Epithelial cell of prostate (primary cell): ENCODE measurements at regions not wholly inside any gene's neighbourhood (a gene's known extent, or its start where the extent isn't known, plus 50 kb on each side); places are given as distances from the start of the nearest gene placed in this dataset.
A peak's percentile ranks its signal among the peaks of the same experiment; 100 is the strongest.

Experiments used
- DNase-seq: peaks from one replicate; pipeline ENCODE4 v3.0.0-alpha.2; 2011; ENCODE audit warnings: low read depth, low spot score
- H3K27ac ChIP-seq: fragments of 450-650 bp; 2 replicates; pipeline ENCODE4 v1.5.1; 2017; ENCODE audit warnings: mild to moderate bottlenecking

- peak; percentile 78 for DNase-seq
- peak overlapping the region; percentile 74 for H3K27ac ChIP-seq
Observed at GRCh38 chr14:98234208-98234607, 1037.8 kb downstream of the BCL11B start.

DNA sequence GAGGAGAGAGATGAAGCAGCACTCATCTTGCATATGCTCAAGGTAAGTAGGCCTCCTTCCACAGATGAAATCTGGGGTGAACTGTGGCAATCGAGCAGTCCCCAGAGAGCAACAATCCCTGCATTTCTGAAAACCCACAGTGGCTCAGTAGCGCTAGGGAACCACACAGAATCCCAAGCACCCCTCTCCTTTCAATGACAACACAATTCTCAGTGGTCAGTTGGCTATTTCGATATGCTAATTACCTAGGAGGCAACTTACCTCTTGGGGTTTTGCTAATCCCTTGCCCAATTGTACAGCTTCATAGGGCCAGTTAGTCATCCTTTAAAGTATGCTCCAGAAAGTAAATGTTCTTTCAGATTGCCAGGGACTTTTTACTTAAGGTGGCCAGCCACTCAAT is 1035.7 kb downstream of the BCL11B start:
- H3K27ac ChIP-seq: no peak overlapping the region
- DNase-seq: no peak

GRCh38 chr14:98237939-98238338 is 1034.1 kb downstream of the BCL11B start:
- H3K27ac ChIP-seq: no peak overlapping the region
- no peak for DNase-seq

DNA sequence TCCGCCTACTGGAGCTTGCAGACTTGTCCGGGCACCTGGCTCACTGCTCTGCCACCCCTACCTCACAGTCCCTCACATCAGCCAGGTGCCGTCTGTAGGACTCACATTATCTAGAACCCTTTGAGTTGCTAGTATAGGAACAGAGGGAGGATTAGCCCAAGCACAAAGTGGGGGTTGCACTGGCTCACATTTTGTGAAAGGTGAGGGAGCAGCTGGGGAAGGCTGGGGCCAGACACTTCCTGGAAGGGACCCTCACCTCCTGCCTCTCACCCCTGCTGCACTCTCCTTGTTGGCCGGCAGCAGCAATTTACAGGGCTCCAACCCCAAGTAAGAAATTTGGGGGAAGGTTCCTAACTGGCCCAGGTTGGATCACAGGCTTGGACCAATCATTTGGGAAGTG is 1031.6 kb downstream of the BCL11B start:
- no peak for DNase-seq
- no peak overlapping the region for H3K27ac ChIP-seq

GRCh38 chr14:98242903-98243302 is 1029.1 kb downstream of the BCL11B start:
- DNase-seq: no peak
- no peak overlapping the region for H3K27ac ChIP-seq

- no peak for DNase-seq
- H3K27ac ChIP-seq: no peak overlapping the region
Observed at GRCh38 chr14:98243332-98243731, 1028.7 kb downstream of the BCL11B start.

DNA sequence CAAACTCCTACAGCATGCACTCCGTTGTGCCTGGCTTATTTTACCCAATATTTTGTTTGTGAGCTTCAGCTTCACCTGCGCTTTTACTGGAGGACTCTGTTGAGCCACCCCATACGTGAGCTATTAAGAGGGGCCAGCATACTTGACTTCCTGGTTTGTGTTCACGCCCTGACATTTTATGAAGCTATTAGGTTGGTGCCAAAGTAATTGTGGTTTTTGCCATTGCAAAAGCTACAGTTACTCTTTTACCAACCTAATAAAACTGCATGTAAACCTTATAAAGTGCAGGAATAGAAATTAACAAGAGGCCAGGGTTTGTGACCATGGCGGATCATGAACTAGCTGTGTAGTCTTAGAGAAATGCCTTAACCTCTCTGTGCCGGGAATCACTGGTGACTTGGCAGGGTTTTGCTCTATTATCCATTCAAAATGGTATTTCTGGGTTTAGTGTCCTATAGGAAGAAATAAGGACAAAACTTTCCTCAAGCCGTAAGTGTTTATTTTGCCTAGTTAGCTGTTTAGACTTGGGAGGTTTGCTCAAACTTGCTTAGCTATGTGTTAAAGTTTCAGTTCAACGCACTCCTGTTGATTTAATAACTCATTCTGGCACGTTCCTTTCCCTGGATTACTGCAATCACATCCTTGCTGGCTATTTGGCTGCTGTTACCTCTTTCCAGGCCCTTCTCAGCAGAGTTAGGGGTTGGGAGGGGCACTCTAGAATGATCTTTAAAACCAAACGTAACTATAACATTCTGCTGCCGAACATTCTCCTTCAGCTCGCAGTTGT is 1027.6 kb downstream of the BCL11B start:
- H3K27ac ChIP-seq: peak overlapping the region; percentile 26
- peak; percentile 16 for DNase-seq

- peak overlapping the region; percentile 26 for H3K27ac ChIP-seq
- no peak for DNase-seq
Observed at GRCh38 chr14:98244966-98245569, 1026.9 kb downstream of the BCL11B start.

DNA sequence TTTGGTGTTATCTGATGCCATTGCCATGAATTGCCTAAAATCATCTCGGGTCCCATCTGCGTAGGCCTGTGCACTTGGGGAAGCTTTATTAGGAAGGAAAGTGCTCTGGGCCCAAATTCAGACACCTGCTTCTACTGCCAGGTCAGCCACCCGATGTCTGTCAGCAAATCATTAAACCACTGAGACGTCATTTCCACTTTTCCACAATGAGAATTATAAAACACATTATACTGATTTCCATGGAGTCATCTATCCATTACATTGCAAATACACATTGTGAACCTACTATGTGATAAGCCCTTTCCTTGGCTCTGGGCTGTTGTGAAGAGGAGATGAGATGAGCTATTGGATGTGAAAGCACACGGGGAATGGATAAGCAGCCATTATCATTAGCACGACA is 1022.9 kb downstream of the BCL11B start:
- H3K27ac ChIP-seq: no peak overlapping the region

GRCh38 chr14:98249476-98249875 is 1022.5 kb downstream of the BCL11B start:
- DNase-seq: no peak

More for the DNA sequence above, 1022.9 kb downstream of the BCL11B start:
- no peak for DNase-seq

DNA sequence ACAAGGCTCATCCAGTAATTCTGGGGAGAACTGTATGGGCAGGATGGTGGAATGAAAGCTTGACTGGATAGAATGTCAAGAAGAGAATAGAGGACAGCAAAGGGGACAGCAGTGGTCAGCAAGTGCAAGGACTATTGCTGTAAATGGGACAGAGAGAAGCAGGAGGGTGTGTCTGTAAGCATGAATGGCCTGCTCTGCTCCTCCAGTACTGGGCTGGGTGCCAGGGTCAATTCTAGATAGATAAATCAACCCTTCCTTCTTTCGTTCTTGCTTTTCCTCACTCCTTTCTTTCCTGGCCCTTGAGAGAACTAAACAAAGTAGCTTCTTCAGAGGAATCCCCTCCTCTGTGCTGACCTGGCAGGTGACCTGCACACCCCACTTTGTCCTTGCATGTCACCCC is 1019.2 kb downstream of the BCL11B start:
- no peak overlapping the region for H3K27ac ChIP-seq
- DNase-seq: no peak

More at GRCh38 chr14:98249476-98249875, 1022.5 kb downstream of the BCL11B start:
- H3K27ac ChIP-seq: no peak overlapping the region

DNA sequence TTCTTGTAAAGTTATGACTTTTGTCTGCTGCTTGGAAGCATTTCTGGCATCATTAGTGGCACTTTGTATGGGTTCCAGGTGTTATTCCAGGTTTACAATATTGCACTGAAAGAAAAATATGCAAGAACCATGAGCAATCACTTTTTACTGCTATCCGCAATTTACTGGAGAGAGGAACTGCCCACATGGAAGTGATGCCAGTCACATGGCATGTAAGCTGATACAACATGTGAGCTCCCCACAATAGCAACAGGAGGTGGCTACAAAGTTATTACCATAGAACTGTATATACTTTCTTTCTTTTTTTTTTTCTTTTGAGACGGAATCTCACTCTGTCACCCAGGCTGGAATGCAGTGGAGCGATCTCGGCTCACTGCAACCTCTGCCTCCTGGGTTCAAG is 1012.1 kb downstream of the BCL11B start:
- DNase-seq: peak; percentile 57
- peak overlapping the region; percentile 41 for H3K27ac ChIP-seq

GRCh38 chr14:98262566-98262965 is 1009.4 kb downstream of the BCL11B start:
- H3K27ac ChIP-seq: no peak overlapping the region
- no peak for DNase-seq

- H3K27ac ChIP-seq: peak overlapping the region; percentile 98
- peak; percentile 24 for DNase-seq
Observed at GRCh38 chr14:98269533-98269932, 1002.5 kb downstream of the BCL11B start.

GRCh38 chr14:98270201-98270600 is 1001.8 kb downstream of the BCL11B start:
- peak overlapping the region; percentile 98 for H3K27ac ChIP-seq
- peak; percentile 31 for DNase-seq

GRCh38 chr14:98274596-98274995 is 997.4 kb downstream of the BCL11B start:
- H3K27ac ChIP-seq: no peak overlapping the region
- no peak for DNase-seq

- no peak for DNase-seq
- no peak overlapping the region for H3K27ac ChIP-seq
Observed at GRCh38 chr14:98278800-98279199, 993.2 kb downstream of the BCL11B start.

- no peak for DNase-seq
- no peak overlapping the region for H3K27ac ChIP-seq
Observed at GRCh38 chr14:98280436-98280835, 991.6 kb downstream of the BCL11B start.

- no peak overlapping the region for H3K27ac ChIP-seq
- no peak for DNase-seq
Observed at GRCh38 chr14:98288825-98289224, 983.2 kb downstream of the BCL11B start.

DNA sequence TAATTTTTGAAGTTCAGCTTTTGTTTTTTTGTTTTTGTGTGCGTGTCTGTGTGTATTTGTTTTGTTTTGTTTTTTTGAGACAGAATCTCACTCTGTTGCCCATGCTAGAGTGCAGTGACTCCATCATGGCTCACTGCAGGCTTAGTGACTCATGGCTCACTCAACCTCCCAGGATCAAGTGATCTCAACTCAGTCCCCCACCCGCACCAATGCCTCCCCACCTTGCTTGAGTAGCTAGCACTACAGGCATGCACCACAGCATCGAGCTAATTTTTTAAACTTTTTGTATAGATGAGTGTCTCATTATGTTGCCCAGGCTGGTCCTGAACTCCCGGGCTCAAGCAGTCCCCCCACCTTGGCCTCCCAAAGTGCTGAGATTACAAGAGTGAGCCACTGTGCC is 981.4 kb downstream of the BCL11B start:
- peak; percentile 64 for DNase-seq
- peak overlapping the region; percentile 35 for H3K27ac ChIP-seq

GRCh38 chr14:98292191-98292590 is 979.8 kb downstream of the BCL11B start:
- H3K27ac ChIP-seq: no peak overlapping the region

GRCh38 chr14:98293576-98293975 is 978.4 kb downstream of the BCL11B start:
- peak overlapping the region; percentile 27 for H3K27ac ChIP-seq
- DNase-seq: peak; percentile 33

More at GRCh38 chr14:98292191-98292590, 979.8 kb downstream of the BCL11B start:
- DNase-seq: no peak
